Lung (tissue), 11 donors: ENCODE measurements at regions not wholly inside any gene's neighbourhood (a gene's known extent, or its start where the extent isn't known, plus 50 kb on each side); places are given as distances from the start of the nearest gene placed in this dataset.
"Not testable (repeated sequence)": the region's sequence is repeated elsewhere in the genome, so short reads cannot be mapped to it uniquely, and the experiment has no call there.

Source experiments
- ATAC-seq: fragments of 200-7000 bp; cut with Tn5 transposase; one replicate; pipeline ENCODE4 v1.9.1; 2020; ENCODE audit warnings: moderate number of reproducible peaks; ENCODE audit not compliant: insufficient read depth, low FRiP score
- DNase-seq, 3 donors: peaks; one replicate each; pipeline ENCODE4 v3.0.0-alpha.2; 2013 to 2017
- H3K27ac ChIP-seq, 2 donors: one replicate each; pipeline ENCODE4 v1.5.1; 2013; ENCODE audit warnings: mild to moderate bottlenecking in 2 of 2, moderate library complexity in 2 of 2, control low read depth in 1 of 2, inconsistent platforms in 1 of 2, low read depth in 1 of 2, low read length in 1 of 2
- H3K27me3 ChIP-seq, 3 donors: one replicate each; pipeline ENCODE4 v1.5.1; 2013; ENCODE audit warnings: low read length in 2 of 3; ENCODE audit not compliant: control insufficient read depth in 3 of 3, insufficient read depth in 3 of 3
- H3K36me3 ChIP-seq, 4 donors: one replicate each; pipeline ENCODE4 v1.5.1; 2013; ENCODE audit warnings: low read length in 4 of 4, mild to moderate bottlenecking in 1 of 4, moderate library complexity in 1 of 4; ENCODE audit not compliant: control insufficient read depth in 4 of 4, insufficient read depth in 4 of 4
- H3K4me1 ChIP-seq, 5 donors: one replicate each; pipeline ENCODE4 v1.5.1; 2013; ENCODE audit warnings: low read length in 5 of 5, mild to moderate bottlenecking in 2 of 5, moderate library complexity in 1 of 5; ENCODE audit not compliant: control insufficient read depth in 5 of 5, insufficient read depth in 5 of 5
- H3K4me3 ChIP-seq: one replicate; pipeline ENCODE4 v1.5.1; 2013; ENCODE audit warnings: mild to moderate bottlenecking, control low read depth, moderate library complexity
- H3K9ac ChIP-seq, 2 donors: one replicate each; pipeline ENCODE4 v1.5.1; 2013; ENCODE audit warnings: low read length in 2 of 2, control low read depth in 1 of 2; ENCODE audit not compliant: insufficient read depth in 1 of 2
- H3K9me3 ChIP-seq, 4 donors: one replicate each; pipeline ENCODE4 v1.5.1; 2013; ENCODE audit warnings: low read length in 3 of 4, mild to moderate bottlenecking in 1 of 4, moderate library complexity in 1 of 4; ENCODE audit not compliant: control insufficient read depth in 4 of 4, insufficient read depth in 3 of 4
- WGBS, 2 donors: extraction: QIAGEN DNeasy Blood & Tissue Kit; methylation state at CpG; one replicate each; pipeline ENCODE4 v1.1.7; 2013; 5-methylcytosine and 5-hydroxymethylcytosine counted together
- TF ChIP-seq, protein P1 (sequence below): IDR thresholded peaks from 2 replicates; pipeline ENCODE4 v1.5.1; 2012; ENCODE audit warnings: mild to moderate bottlenecking; ENCODE audit errors: control extremely low read depth, extremely low read depth
- donor health status: control.
- donor health status: control.
- donor health status: Bipolar disorder and iron deficiency.
- donor health status: healthy.
- donor health status: DM: yes; HTN: yes; CAD: no.

DNA sequence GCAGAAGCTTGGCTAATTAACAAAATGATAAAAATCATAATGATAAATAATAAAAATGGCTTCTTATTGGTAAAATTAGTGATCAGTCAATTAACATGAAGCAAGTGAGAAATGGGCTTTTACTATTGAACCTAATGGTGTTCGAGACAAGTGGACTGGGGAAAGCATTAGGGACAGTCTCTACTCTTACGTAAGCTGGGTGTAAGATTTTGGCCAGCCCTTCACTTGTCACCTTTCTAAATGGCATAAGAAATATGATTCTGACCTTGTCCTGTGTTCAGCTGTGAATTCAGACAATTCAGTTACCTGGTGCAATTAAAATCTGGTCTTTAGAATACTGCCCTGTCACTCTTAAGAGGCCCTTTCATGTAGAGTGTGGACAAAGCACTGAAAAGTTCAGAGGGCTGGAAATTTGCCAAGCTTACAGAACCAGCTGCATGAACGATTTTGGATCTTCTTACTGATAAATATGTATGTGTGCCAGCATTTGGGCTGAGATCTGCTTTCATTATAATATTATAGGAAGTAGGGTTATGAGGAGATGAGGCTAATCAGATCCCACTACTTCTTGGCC is 115.9 kb downstream of the QRSL1 start:
- peaks cover 0 to 9% (median 3%) of the 10 kb centered on the region in 5 donors for H3K4me1 ChIP-seq
- ATAC-seq = no peak

GRCh38 chr6:106744781-106745180 is 115.4 kb downstream of the QRSL1 start:
- DNase-seq (no peak), ATAC-seq (no peak)
- Histone ChIP-seq H3K9me3 (peaks cover 0 to 1% (median 0%) of the 10 kb centered on the region in 4 donors), H3K36me3 (no peaks in the 10 kb centered on the region), H3K27ac (no peak overlapping the region), H3K4me3 (no peak overlapping the region), H3K27me3 (no peaks in the 10 kb centered on the region), H3K4me1 (peaks cover 0 to 9% (median 3%) of the 10 kb centered on the region in 5 donors), H3K9ac (no peak overlapping the region)
- TF ChIP-seq, protein P1, sequence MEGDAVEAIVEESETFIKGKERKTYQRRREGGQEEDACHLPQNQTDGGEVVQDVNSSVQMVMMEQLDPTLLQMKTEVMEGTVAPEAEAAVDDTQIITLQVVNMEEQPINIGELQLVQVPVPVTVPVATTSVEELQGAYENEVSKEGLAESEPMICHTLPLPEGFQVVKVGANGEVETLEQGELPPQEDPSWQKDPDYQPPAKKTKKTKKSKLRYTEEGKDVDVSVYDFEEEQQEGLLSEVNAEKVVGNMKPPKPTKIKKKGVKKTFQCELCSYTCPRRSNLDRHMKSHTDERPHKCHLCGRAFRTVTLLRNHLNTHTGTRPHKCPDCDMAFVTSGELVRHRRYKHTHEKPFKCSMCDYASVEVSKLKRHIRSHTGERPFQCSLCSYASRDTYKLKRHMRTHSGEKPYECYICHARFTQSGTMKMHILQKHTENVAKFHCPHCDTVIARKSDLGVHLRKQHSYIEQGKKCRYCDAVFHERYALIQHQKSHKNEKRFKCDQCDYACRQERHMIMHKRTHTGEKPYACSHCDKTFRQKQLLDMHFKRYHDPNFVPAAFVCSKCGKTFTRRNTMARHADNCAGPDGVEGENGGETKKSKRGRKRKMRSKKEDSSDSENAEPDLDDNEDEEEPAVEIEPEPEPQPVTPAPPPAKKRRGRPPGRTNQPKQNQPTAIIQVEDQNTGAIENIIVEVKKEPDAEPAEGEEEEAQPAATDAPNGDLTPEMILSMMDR = no peak
- 78 to 92% methylated on average over 2 of the region's 2 CpGs for WGBS, 2 donors

More for the DNA sequence above, 115.9 kb downstream of the QRSL1 start:
- TF ChIP-seq, protein P1 = no peak
- 69 to 78% methylated on average over 3 of the region's 3 CpGs for WGBS, 2 donors
- Histone ChIP-seq H3K4me3 (no peak overlapping the region), H3K27ac (no peak overlapping the region), H3K9me3 (peaks cover 0 to 1% (median 0%) of the 10 kb centered on the region in 4 donors), H3K9ac (no peak overlapping the region), H3K27me3 (no peaks in the 10 kb centered on the region), H3K36me3 (no peaks in the 10 kb centered on the region)
- DNase-seq = peak in 1 of 3 donors; percentile 33

DNA sequence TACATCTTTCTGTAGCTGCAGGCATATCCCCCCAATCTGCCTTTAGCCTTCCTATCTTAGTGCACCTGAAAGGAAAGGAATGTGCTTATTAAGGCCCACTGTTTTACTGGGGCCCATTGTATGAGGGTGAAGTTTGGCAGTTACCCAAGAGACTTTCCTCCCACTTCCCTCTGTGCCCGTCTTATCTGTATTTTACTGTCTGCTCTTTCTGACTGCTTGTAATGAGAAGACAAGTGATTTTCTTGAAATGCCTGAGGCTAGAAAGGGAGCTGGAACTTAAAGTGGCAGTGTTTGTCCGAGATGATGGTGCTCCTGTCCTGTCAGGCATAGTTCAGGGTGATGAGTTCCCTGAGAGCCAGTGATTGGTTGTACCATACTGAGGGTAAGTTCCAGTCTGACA is 114.7 kb downstream of the QRSL1 start:
- H3K9me3 ChIP-seq, H3K9ac ChIP-seq, H3K4me3 ChIP-seq, H3K36me3 ChIP-seq, H3K4me1 ChIP-seq, DNase-seq, H3K27me3 ChIP-seq, H3K27ac ChIP-seq, ATAC-seq: not testable (repeated sequence)
- WGBS, 2 donors = 36 to 46% methylated on average over 2 of the region's 2 CpGs

DNA sequence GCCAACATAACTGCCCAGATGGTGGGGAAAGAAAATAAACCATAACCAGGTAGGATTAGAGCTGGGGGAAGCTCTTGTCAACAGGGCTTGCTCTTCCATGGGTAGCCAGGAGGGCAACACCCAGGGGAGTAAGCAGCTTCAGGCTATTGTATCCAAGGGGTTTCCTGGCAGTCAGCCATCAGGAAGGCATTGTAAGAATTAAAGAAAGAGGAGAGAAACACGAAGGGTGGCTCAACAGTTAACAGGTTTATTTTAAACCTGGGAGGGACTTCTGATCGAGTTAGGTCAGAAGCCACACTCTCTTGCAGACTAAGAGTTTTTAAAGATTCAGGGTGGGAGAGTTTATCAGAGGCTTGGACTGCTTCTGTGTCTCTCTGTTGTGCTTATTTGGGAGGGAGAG is 114.2 kb downstream of the QRSL1 start:
- Histone ChIP-seq H3K9me3 (peaks cover 0 to 1% (median 0%) of the 10 kb centered on the region in 4 donors), H3K9ac (no peak overlapping the region), H3K4me3 (no peak overlapping the region), H3K4me1 (peaks cover 0 to 9% (median 3%) of the 10 kb centered on the region in 5 donors), H3K36me3 (no peaks in the 10 kb centered on the region), H3K27me3 (no peaks in the 10 kb centered on the region), H3K27ac (no peak overlapping the region)
- TF ChIP-seq, protein P1 = no peak
- no peak for DNase-seq
- 49 to 73% methylated on average over 2 of the region's 2 CpGs for WGBS, 2 donors
- no peak for ATAC-seq
